ENCODE measurements at regions not wholly inside any gene's neighbourhood (a gene's known extent, or its start where the extent isn't known, plus 50 kb on each side); places are given as distances from the start of the nearest gene placed in this dataset.

DNA sequence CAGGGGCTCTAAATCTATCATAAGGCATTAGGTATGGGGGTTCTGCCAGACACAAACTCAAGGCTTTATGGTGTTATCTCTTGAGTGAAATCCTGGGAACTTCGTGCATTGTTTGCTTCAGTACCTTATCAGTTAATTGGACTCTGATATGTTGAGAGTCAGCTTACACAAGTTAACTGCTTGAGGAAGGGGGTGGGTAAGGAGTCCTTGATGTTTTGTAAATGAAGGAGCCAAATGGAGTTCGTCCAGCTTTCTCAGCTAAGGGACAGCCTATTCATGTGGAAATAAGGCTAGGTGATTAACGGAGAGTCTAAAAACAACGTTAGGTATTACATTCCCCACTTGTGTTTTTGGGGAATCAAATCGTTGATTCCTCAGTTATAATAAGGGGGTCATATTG, 157.4 kb downstream of the TRIM27 start:
- TF ChIP-seq, protein P1, sequence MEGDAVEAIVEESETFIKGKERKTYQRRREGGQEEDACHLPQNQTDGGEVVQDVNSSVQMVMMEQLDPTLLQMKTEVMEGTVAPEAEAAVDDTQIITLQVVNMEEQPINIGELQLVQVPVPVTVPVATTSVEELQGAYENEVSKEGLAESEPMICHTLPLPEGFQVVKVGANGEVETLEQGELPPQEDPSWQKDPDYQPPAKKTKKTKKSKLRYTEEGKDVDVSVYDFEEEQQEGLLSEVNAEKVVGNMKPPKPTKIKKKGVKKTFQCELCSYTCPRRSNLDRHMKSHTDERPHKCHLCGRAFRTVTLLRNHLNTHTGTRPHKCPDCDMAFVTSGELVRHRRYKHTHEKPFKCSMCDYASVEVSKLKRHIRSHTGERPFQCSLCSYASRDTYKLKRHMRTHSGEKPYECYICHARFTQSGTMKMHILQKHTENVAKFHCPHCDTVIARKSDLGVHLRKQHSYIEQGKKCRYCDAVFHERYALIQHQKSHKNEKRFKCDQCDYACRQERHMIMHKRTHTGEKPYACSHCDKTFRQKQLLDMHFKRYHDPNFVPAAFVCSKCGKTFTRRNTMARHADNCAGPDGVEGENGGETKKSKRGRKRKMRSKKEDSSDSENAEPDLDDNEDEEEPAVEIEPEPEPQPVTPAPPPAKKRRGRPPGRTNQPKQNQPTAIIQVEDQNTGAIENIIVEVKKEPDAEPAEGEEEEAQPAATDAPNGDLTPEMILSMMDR (IDR thresholded peaks at IDR 0.05) = no peak
- no peak for TF ChIP-seq EZH2 (IDR thresholded peaks at IDR 0.05; ENCODE audit: borderline replicate concordance, insufficient read depth, low read depth, low read length, poor library complexity, severe bottlenecking)

All from B cell (primary cell).